ENCODE measurements at regions not wholly inside any gene's neighbourhood (a gene's known extent, or its start where the extent isn't known, plus 50 kb on each side); places are given as distances from the start of the nearest gene placed in this dataset.
"Not testable (repeated sequence)": the region's sequence is repeated elsewhere in the genome, so short reads cannot be mapped to it uniquely, and the experiment has no call there.

DNA sequence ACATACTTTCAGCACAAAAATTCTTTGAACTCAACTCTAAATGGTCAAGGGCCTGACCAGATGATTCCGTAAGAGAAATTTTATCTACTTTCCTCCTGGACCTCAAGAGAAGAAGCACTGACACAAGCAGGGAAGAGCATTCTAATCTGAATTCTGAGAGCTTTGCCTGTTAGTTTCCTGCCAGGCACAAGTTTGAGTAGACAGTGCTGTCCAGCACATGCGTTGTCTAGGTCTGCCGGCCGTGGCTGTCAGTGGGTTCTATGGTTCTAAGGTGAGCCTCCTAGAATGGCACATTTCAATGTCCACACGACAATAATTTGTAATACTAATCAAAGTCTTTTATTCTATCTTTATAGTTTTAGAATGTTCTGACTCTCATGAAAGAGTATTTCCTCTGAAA lies 91.9 kb downstream of the RFPL4B start:
- no peak overlapping the region for H3K4me3 Mint-ChIP-seq
- no peaks in the 10 kb centered on the region for H3K9me3 Mint-ChIP-seq
- H3K27me3 Mint-ChIP-seq (ENCODE audit: low read depth), result no peaks in the 10 kb centered on the region
- H3K36me3 Mint-ChIP-seq (ENCODE audit: low read depth), result no peaks in the 10 kb centered on the region
- no peaks in the 10 kb centered on the region for H3K4me1 Mint-ChIP-seq (ENCODE audit: low read depth)
- no peak overlapping the region for H3K27ac Mint-ChIP-seq

DNA sequence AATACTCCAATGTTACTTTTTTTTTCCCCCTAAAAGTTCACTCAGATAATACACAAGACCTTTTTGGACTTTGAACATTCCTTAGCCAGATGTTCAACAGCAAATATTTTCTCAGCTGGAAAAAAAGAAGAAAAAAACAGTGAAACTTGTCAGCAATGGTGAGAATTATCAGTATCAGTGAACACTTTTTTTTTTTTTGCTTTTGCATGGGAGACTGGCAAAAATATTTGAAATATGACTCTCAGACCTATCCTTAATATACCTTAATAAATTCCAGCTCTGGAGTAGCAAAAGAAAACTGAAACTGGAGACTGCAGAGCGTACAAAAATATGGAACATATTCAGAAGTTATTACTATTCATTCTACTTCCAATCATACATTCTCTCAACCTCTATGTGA lies 92.3 kb downstream of the RFPL4B start:
- H3K27me3 Mint-ChIP-seq (ENCODE audit: low read depth), result no peaks in the 10 kb centered on the region
- H3K36me3 Mint-ChIP-seq (ENCODE audit: low read depth), result no peaks in the 10 kb centered on the region
- no peaks in the 10 kb centered on the region for H3K4me1 Mint-ChIP-seq (ENCODE audit: low read depth)
- no peaks in the 10 kb centered on the region for H3K9me3 Mint-ChIP-seq
- no peak overlapping the region for H3K4me3 Mint-ChIP-seq
- no peak overlapping the region for H3K27ac Mint-ChIP-seq

- Mint-ChIP-seq H3K4me3 (no peak overlapping the region), H3K27ac (no peak overlapping the region), H3K27me3 (ENCODE audit: low read depth) (no peaks in the 10 kb centered on the region), H3K4me1 (ENCODE audit: low read depth) (no peaks in the 10 kb centered on the region), H3K36me3 (ENCODE audit: low read depth) (no peaks in the 10 kb centered on the region), H3K9me3 (no peaks in the 10 kb centered on the region)
Measured at GRCh38 chr6:112441607-112442006, 94.5 kb downstream of the RFPL4B start.

DNA sequence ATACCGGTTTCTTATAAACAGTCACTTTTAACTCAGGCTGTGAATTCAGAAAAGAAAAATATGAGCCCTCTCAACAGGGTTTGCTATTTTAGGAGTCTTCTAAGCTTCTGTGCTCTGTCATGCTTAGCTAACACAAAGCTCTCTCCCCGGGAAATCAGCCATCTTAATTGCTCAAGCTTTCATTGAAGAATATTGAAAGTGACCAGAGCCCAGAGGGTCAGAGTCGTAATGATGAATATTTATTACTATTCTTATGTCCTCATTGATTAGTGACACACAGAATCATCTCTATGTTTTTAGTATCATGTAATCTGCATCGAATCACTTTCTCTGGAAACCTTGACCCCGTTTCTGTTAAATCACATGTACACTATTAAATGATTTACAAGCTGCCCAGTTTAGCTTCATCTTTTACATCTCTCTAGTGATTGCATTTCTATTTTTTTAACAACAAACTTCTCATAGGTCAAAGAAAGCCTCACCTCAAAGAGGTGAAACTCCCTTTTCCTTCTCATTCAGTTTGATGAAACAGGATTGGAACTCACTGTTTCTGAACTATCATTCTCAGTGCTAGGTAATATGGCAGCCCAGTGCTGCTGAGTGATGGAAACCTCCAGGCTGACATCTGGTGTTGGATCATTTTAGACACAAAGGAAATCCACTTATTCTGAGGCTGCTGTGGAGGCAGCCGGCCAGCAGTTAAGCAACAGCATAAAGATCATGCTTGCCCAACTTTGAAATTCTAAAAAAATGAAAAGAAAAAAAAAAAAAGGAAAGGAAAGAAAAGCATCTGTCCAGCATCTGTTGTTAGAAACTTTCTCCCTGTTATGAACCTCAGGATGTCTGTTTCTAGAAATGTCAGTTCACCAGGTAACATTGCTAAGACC lies 96.3 kb downstream of the RFPL4B start:
- Mint-ChIP-seq H3K27ac (no peak overlapping the region), H3K9me3 (no peaks in the 10 kb centered on the region), H3K4me1 (ENCODE audit: low read depth) (no peaks in the 10 kb centered on the region), H3K27me3 (ENCODE audit: low read depth) (no peaks in the 10 kb centered on the region), H3K4me3 (no peak overlapping the region), H3K36me3 (ENCODE audit: low read depth) (no peaks in the 10 kb centered on the region)

GRCh38 chr6:112448786-112449185 lies 101.7 kb downstream of the RFPL4B start:
- not testable (repeated sequence) for H3K9me3 Mint-ChIP-seq; H3K4me3 Mint-ChIP-seq; H3K27ac Mint-ChIP-seq; H3K4me1 Mint-ChIP-seq (ENCODE audit: low read depth); H3K27me3 Mint-ChIP-seq (ENCODE audit: low read depth); H3K36me3 Mint-ChIP-seq (ENCODE audit: low read depth)

DNA sequence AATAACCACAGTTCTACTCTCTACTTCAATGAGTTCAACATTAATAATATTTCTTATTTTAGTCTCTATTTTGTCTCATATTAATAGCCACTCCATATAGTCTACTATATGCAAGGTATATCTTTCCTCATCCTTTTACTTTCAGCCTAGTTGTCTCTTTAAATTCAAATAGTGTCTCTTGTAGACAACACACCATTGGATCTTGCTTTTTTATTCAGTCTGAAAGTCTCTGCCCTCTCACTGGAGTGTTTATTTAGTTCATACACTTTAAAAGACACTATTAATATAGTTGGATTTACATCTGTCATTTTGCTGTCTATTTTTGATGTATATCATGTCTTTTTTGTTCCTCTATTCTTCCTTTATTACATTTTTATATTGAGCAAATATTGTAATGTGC lies 103.5 kb downstream of the RFPL4B start:
- Mint-ChIP-seq H3K4me3 (no peak overlapping the region), H3K36me3 (ENCODE audit: low read depth) (no peaks in the 10 kb centered on the region), H3K27ac (no peak overlapping the region), H3K27me3 (ENCODE audit: low read depth) (no peaks in the 10 kb centered on the region), H3K9me3 (no peaks in the 10 kb centered on the region), H3K4me1 (ENCODE audit: low read depth) (no peaks in the 10 kb centered on the region)

DNA sequence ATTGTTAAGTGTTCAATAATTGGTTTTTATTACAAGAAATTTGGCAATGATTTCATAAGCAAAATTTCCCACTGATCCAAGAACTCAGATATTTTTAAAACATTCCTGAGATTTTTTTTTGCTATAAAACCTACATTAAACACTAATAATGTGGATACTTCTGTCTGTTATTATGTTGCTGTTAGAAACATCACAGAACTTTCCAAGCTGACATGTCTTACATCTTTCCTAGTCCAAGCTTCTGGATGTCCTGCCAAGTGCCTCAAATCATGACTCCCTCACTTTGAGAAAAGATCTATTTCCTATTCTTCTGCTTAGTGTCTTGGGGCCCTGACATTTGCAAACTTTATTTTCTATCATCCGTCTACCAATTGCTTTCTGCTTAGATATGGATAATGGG lies 110.8 kb downstream of the RFPL4B start:
- Mint-ChIP-seq H3K4me3 (no peak overlapping the region), H3K9me3 (no peaks in the 10 kb centered on the region), H3K27ac (no peak overlapping the region), H3K36me3 (ENCODE audit: low read depth) (no peaks in the 10 kb centered on the region), H3K27me3 (ENCODE audit: low read depth) (no peaks in the 10 kb centered on the region), H3K4me1 (ENCODE audit: low read depth) (no peaks in the 10 kb centered on the region)

DNA sequence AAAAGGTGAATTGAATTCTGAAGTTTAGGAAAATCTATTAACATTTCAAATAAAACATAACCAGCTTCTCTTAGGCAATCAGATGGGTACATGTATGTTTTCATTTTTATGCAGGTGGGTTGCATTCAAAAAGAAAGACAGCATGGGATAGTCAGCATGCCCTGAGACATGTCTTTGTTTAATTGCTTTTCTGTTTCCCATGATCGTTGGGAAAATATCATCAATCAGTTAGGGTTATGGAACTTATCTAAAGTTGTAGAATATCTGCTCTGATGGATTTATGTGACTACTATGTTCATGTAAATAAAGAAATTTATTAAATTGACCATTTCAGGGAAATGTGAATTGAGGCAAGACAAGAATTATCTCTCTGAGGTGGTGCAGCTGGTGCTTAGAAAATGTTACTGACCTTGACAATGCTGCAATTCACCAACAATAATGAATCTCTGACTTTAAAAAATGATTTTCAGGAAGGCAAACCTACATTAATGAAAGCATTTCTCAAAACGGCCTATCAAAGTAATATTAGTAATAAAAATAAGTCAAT lies 112.7 kb downstream of the RFPL4B start:
- Mint-ChIP-seq H3K36me3 (ENCODE audit: low read depth) (no peaks in the 10 kb centered on the region), H3K4me3 (no peak overlapping the region), H3K4me1 (ENCODE audit: low read depth) (no peaks in the 10 kb centered on the region), H3K9me3 (no peaks in the 10 kb centered on the region), H3K27ac (no peak overlapping the region), H3K27me3 (ENCODE audit: low read depth) (no peaks in the 10 kb centered on the region)

- no peaks in the 10 kb centered on the region for H3K4me1 Mint-ChIP-seq (ENCODE audit: low read depth)
- no peak overlapping the region for H3K27ac Mint-ChIP-seq
- H3K27me3 Mint-ChIP-seq (ENCODE audit: low read depth), result no peaks in the 10 kb centered on the region
- H3K9me3 Mint-ChIP-seq, result no peaks in the 10 kb centered on the region
- no peak overlapping the region for H3K4me3 Mint-ChIP-seq
- no peaks in the 10 kb centered on the region for H3K36me3 Mint-ChIP-seq (ENCODE audit: low read depth)
Measured at GRCh38 chr6:112464901-112465665, 118.0 kb downstream of the RFPL4B start.

- H3K27me3 Mint-ChIP-seq (ENCODE audit: low read depth), result no peaks in the 10 kb centered on the region
- no peak overlapping the region for H3K4me3 Mint-ChIP-seq
- H3K27ac Mint-ChIP-seq, result no peak overlapping the region
- H3K4me1 Mint-ChIP-seq (ENCODE audit: low read depth), result no peaks in the 10 kb centered on the region
- H3K9me3 Mint-ChIP-seq, result no peaks in the 10 kb centered on the region
- no peaks in the 10 kb centered on the region for H3K36me3 Mint-ChIP-seq (ENCODE audit: low read depth)
Measured at GRCh38 chr6:112466373-112467151, 119.4 kb downstream of the RFPL4B start.

GRCh38 chr6:112468359-112468758 lies 121.2 kb downstream of the RFPL4B start:
- no peaks in the 10 kb centered on the region for H3K9me3 Mint-ChIP-seq
- no peaks in the 10 kb centered on the region for H3K27me3 Mint-ChIP-seq (ENCODE audit: low read depth)
- H3K4me3 Mint-ChIP-seq, result no peak overlapping the region
- H3K4me1 Mint-ChIP-seq (ENCODE audit: low read depth), result no peaks in the 10 kb centered on the region
- H3K36me3 Mint-ChIP-seq (ENCODE audit: low read depth), result no peaks in the 10 kb centered on the region
- H3K27ac Mint-ChIP-seq, result no peak overlapping the region

DNA sequence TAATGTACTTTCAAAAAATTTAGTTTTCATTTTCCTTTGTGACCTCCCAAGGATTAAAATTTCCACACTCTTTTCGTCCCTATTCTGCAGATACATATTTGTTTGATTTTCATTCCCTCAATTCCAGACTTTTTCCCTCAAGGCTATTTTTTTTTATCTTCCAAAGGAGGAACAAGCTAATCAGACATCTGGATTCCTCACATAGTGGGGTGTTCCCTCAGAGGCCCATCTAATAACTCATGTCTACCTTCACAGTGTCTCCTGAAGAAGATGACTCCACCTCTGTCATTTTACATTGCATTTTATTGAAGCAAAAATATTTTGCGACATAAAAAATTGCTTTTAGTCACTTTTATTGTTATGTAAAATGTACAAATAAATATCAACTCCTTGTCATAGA lies 122.2 kb downstream of the RFPL4B start:
- no peak overlapping the region for H3K4me3 Mint-ChIP-seq

DNA sequence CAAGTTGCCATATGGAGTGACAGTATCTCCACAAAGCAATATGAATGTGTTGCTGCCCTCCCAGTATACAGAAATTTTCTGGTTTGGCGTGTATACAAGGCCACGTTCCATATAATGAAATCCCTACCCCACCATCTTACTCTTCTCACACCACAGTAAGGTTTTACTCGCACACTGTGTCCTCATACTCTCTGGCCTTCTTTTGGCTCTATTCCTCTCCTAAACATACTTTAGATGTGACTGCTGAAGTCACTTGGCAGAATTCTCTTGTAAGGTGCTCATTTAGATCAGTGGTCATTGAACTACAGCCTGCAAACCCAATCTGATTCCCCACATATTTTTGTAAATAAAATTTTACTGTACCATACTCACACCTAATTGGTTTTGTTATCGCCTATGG lies 123.2 kb downstream of the RFPL4B start:
- H3K4me1 Mint-ChIP-seq (ENCODE audit: low read depth), result no peaks in the 10 kb centered on the region
- H3K9me3 Mint-ChIP-seq, result no peaks in the 10 kb centered on the region
- no peaks in the 10 kb centered on the region for H3K36me3 Mint-ChIP-seq (ENCODE audit: low read depth)
- no peak overlapping the region for H3K27ac Mint-ChIP-seq
- no peaks in the 10 kb centered on the region for H3K27me3 Mint-ChIP-seq (ENCODE audit: low read depth)
- no peak overlapping the region for H3K4me3 Mint-ChIP-seq

More for the DNA sequence above, 122.2 kb downstream of the RFPL4B start:
- Mint-ChIP-seq H3K27ac (no peak overlapping the region), H3K36me3 (ENCODE audit: low read depth) (no peaks in the 10 kb centered on the region), H3K4me1 (ENCODE audit: low read depth) (no peaks in the 10 kb centered on the region), H3K27me3 (ENCODE audit: low read depth) (no peaks in the 10 kb centered on the region), H3K9me3 (no peaks in the 10 kb centered on the region)

DNA sequence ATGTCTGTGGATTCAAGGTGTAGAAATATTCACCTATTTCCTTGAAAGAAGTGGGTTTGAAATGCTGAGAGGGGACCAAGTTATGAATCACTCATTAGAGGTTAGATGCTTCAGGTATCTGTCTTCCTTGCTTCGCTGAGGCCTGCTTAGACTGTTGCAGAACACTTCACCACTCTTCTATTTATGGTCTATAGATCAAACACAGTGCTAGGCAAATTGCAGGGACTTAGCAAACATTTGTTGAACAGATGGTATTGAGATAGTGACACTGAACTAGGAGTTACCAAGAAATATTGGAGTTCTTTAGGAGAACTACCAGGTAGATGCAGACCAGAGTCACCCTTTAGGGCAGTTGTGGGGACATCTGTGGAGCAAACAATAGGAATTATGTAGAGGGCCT lies 123.8 kb downstream of the RFPL4B start:
- Mint-ChIP-seq H3K4me1 (ENCODE audit: low read depth) (no peaks in the 10 kb centered on the region), H3K4me3 (no peak overlapping the region), H3K27me3 (ENCODE audit: low read depth) (no peaks in the 10 kb centered on the region), H3K9me3 (no peaks in the 10 kb centered on the region), H3K27ac (no peak overlapping the region), H3K36me3 (ENCODE audit: low read depth) (no peaks in the 10 kb centered on the region)

Data from T-helper 1 cell treated with Interleukin-12 subunit alpha and Interleukin-12 subunit beta and Interleukin-4 antibody, amounts not matched to agents 30 μg/mL and 1 μg/mL, for 36 hours (primary cell).